VCaP (cell line): ENCODE measurements at regions not wholly inside any gene's neighbourhood (a gene's known extent, or its start where the extent isn't known, plus 50 kb on each side); places are given as distances from the start of the nearest gene placed in this dataset.

ENCODE experiments used
- H3K27ac ChIP-seq: fragments of 450-650 bp; 2 replicates; pipeline ENCODE4 v1.5.1; 2017
- TF ChIP-seq, protein P1 (sequence below): fragments of 450-650 bp; conservative IDR thresholded peaks from 2 replicates; pipeline ENCODE4 v1.5.1; 2017; ENCODE audit warnings: mild to moderate bottlenecking, moderate library complexity

DNA sequence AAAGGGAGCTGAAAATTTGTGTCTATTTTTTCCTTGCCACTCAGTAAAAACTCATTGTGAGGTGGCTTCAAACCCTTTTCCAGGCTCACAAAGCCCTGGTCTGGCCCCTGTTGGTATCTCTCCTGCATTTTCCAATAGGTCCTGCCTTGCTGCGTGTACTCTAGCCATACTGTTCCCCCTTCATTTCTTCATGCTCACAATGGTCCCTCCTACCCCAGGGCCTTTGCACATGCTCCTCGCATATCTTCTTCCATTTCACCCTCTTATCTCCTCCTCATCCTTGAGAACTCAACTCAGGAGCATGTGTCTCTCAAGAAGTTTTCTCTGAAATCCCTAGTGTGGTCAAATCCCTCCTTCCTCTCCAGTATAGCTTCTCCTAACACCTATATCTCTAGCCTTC is 186.6 kb downstream of the MBOAT1 start:
- no peak overlapping the region for H3K27ac ChIP-seq
- TF ChIP-seq, protein P1, sequence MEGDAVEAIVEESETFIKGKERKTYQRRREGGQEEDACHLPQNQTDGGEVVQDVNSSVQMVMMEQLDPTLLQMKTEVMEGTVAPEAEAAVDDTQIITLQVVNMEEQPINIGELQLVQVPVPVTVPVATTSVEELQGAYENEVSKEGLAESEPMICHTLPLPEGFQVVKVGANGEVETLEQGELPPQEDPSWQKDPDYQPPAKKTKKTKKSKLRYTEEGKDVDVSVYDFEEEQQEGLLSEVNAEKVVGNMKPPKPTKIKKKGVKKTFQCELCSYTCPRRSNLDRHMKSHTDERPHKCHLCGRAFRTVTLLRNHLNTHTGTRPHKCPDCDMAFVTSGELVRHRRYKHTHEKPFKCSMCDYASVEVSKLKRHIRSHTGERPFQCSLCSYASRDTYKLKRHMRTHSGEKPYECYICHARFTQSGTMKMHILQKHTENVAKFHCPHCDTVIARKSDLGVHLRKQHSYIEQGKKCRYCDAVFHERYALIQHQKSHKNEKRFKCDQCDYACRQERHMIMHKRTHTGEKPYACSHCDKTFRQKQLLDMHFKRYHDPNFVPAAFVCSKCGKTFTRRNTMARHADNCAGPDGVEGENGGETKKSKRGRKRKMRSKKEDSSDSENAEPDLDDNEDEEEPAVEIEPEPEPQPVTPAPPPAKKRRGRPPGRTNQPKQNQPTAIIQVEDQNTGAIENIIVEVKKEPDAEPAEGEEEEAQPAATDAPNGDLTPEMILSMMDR: no peak

DNA sequence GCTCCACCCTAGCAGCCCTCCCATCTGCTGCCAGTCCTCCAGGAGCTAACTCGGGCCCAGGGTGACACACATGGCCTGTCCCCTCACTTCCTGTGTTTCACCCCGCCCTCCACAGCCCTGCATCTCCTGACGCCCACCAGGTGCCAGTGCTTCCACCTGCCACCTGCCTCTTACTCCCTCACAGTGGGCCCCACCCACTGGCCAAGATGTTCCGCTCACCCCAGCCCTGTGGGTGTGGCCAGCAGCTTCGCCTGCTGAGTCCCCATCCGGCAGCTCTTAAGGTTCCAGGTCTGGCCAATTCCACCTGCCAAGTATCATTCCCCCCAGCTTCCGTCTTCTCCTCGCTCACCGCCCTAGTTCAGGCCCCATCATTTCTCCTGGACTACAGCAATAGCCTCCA is 184.1 kb downstream of the MBOAT1 start:
- no peak overlapping the region for H3K27ac ChIP-seq
- TF ChIP-seq, protein P1: no peak

DNA sequence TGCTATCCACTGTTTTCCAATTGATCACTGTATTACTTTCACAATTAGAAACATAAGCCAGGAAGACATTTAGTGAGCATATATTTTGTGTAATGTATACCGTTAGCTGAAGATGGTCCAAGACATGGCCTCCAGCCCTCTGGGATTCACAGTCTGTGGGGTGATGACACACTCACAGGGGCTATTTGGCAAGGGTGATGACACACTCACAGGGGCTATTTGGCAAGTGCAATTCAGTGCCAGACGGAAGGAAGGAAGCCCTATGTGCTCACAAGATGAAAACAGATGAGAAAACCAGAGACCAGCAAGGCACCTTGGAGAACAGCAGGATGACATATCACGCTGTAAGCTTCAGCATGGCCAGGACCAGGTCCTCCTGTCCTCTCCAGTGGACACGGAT is 183.7 kb downstream of the MBOAT1 start:
- H3K27ac ChIP-seq: no peak overlapping the region
- TF ChIP-seq, protein P1: no peak

DNA sequence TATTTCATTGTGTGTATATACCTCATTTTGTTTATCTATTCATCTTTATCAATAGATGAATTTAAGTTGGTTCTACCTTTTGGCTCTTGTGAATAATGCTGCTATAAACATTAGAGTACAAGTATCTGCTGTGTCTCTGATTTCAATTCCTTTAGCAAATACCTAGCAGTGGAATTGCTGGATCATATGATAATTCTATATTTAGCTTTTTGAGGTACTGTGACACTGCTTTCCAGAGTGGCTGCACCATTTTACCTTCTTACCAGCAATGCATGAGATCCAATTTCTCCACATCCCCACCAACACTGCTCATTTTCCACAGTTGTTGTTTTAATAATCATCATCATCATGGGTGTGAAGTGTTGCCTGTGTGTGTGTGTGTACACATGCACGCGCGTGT is 182.3 kb downstream of the MBOAT1 start:
- no peak overlapping the region for H3K27ac ChIP-seq
- TF ChIP-seq, protein P1: no peak

DNA sequence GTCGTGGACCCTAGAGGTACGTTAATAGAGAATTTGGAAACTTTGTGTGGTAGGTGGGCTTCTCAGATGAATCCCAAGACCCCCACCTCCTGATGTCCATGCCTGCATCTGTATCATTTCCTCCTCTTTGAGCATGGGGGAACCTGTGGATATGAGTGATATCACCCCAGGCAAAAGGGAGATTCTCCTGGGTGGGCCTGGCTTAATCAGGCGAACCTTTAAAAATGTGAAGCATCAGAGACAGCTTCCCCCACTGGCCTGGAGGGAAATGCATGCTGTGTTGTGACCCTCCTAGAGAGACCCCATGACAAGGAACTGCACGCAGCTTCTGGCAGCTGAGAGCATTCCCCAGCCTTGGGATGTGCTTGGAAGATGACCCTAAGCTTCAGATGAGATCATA is 180.9 kb downstream of the MBOAT1 start:
- TF ChIP-seq, protein P1: no peak
- H3K27ac ChIP-seq: no peak overlapping the region

DNA sequence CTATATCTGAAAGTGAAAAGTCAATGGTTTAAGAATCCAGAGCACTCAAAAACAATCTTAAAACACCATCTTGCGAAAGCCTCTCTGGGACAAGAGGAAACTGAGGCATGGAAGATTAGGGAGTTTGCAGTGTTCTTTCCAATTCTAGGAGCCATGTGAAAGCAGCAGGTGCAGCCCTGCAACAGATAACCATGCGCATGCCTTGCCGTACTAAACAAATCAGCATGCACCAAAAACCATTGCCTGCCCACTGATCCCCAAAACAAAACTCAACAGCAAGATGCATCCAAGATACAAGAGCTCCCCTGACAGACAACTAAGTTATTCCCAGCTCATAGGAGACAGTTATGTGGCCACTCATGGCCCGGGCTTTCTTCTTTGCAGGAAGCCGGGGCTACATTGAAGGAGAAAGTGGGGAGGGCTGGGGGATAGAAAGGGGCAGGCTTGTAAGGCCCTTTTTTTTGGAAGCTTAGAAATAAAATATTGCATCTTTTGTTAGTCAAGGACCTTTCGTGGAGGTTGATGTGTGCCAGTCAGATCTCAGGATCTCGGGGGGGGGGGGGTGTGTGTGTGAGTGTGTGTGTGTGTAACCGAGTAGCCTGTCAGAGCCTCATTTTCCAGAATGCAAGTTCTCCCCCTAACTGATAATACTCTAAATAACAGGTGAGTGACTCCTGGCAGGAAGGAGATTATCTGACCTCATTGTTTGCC is 178.4 kb downstream of the MBOAT1 start:
- no peak overlapping the region for H3K27ac ChIP-seq
- TF ChIP-seq, protein P1: no peak

DNA sequence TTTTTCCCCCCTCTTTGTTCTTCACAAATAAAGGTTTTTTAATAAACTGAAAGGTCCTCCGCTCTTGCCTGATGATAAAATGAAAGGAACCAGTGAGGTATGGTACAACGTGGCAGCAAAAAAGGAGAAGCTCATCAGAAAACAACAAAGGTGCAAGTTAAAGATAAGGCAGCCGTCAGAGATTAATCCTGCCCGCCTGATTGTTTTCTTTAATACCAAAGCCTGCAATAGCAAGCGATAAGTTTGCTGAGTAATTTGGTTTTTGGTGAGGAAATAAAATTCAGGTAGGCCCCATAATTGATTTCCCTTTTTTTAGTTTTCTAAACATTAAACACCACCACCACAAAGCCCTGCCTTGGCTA is 177.9 kb downstream of the MBOAT1 start:
- TF ChIP-seq, protein P1: no peak
- H3K27ac ChIP-seq: no peak overlapping the region
